Fibroblast of pulmonary artery (primary cell): ENCODE measurements at regions not wholly inside any gene's neighbourhood (a gene's known extent, or its start where the extent isn't known, plus 50 kb on each side); places are given as distances from the start of the nearest gene placed in this dataset.

Experiments
- DNase-seq: peaks from one replicate; pipeline ENCODE4 v3.0.0-alpha.2; 2010; ENCODE audit warnings: low read depth
- H3K4me3 ChIP-seq: replicated peaks from 2 replicates; pipeline ENCODE4 v1.5.1; 2011; ENCODE audit warnings: low read depth, mild to moderate bottlenecking, control low read depth, low read length, moderate library complexity
- CTCF ChIP-seq: IDR thresholded peaks from 2 replicates; pipeline ENCODE4 v1.5.1; 2011; ENCODE audit warnings: mild to moderate bottlenecking, control low read depth, low read length, inconsistent platforms; ENCODE audit errors: missing control alignments

- H3K4me3 ChIP-seq, result no peak overlapping the region
- DNase-seq, result no peak
- TF ChIP-seq CTCF, result no peak
These were observed 146.0 kb upstream of the SFSWAP start for GRCh38 chr12:131564845-131565244.

GRCh38 chr12:131565267-131566015 lies 145.4 kb upstream of the SFSWAP start:
- no peak for DNase-seq
- H3K4me3 ChIP-seq, result no peak overlapping the region
- no peak for TF ChIP-seq CTCF

GRCh38 chr12:131568336-131568735 lies 142.6 kb upstream of the SFSWAP start:
- H3K4me3 ChIP-seq, result no peak overlapping the region
- TF ChIP-seq CTCF, result no peak
- DNase-seq, result no peak

- no peak for TF ChIP-seq CTCF
- no peak overlapping the region for H3K4me3 ChIP-seq
- no peak for DNase-seq
These were observed 140.3 kb upstream of the SFSWAP start for GRCh38 chr12:131570596-131570995.

GRCh38 chr12:131571827-131572226 lies 139.1 kb upstream of the SFSWAP start:
- no peak for TF ChIP-seq CTCF
- no peak overlapping the region for H3K4me3 ChIP-seq
- DNase-seq, result no peak

GRCh38 chr12:131572626-131573025 lies 138.3 kb upstream of the SFSWAP start:
- TF ChIP-seq CTCF, result no peak
- DNase-seq, result no peak

More at GRCh38 chr12:131572626-131573025, 138.3 kb upstream of the SFSWAP start:
- H3K4me3 ChIP-seq, result no peak overlapping the region
